ENCODE measurements at regions not wholly inside any gene's neighbourhood (a gene's known extent, or its start where the extent isn't known, plus 50 kb on each side); places are given as distances from the start of the nearest gene placed in this dataset.

DNA sequence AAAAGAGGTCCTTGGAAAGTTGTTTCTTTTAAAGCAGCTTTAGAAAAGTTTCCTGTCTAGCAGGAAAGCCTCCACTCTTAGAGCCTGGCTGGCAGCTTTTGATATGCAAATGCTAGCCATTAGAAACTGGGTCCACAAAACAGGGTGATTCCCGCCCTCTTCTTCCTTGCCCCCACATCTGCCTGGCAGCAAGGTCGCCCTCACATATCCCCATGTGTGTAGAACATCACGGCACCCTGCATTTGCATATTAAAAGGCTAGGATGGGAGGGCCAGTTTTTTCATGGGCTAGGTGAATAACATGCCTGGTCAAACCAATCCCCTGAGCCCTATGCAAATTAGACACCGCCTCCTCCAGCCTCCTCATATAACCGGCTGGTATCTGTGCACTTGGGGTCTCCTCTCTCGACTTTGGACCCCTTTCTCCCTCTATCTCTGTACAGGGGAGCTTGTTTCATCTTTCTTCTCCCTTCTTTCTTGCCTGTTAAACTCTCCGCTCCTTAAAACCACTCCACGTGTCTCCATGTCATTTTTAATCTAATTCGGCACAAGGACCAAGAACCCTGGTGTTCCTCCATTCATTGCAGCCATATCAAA, 426.8 kb upstream of the CTNND2 start:
- H3K4me3 Mint-ChIP-seq = 0 out of 2 replicates have a peak overlapping the region, but pooled peaks have one; percentile 0
- peak overlapping the region; percentile 94 for H3K27ac Mint-ChIP-seq
- POLR2A ChIA-PET = no interaction called here
- CTCF ChIA-PET = interaction anchor here (0.7 kb wide), 1 partner anchor 38 kb away, joined by 3 read pairs; no protein-coding TSS in a partner anchor
- peaks cover 28% of the 10 kb centered on the region for H3K36me3 Mint-ChIP-seq
- peak; percentile 92 for ATAC-seq
- peaks cover 74% of the 10 kb centered on the region for H3K4me1 Mint-ChIP-seq
- peak; percentile 71 for DNase-seq (ENCODE audit: low spot score)
- H3K27me3 Mint-ChIP-seq (ENCODE audit: low read depth) = no peaks in the 10 kb centered on the region; the same call in 1 of the 2 replicates
- H3K9me3 Mint-ChIP-seq = peaks cover 24% of the 10 kb centered on the region
- TF ChIP-seq ESRRA (CRISPR knock-in tag; IDR thresholded peaks at IDR 0.05; ENCODE audit: borderline replicate concordance) (no peak), NFE2L1 (CRISPR knock-in tag; IDR thresholded peaks at IDR 0.05) (0 out of 2 replicates have a peak, but pooled peaks have one; percentile 27), JUN (CRISPR knock-in tag; IDR thresholded peaks at IDR 0.05) (no peak), ZNF263 (CRISPR knock-in tag; IDR thresholded peaks at IDR 0.05; ENCODE audit: low read depth) (no peak), AFF4 (CRISPR knock-in tag; IDR thresholded peaks at IDR 0.05; ENCODE audit: borderline replicate concordance) (no peak), SOX15 (CRISPR knock-in tag; IDR thresholded peaks at IDR 0.05) (no peak), ZNF423 (CRISPR knock-in tag; IDR thresholded peaks at IDR 0.05) (no peak), HMGA2 (CRISPR knock-in tag; IDR thresholded peaks at IDR 0.05) (no peak), SP1 (CRISPR knock-in tag; conservative IDR thresholded peaks at IDR 0.05) (peak; percentile 68), ETV6 (CRISPR knock-in tag; IDR thresholded peaks at IDR 0.05) (peak; percentile 80)
- TF ChIP-seq, protein P1, sequence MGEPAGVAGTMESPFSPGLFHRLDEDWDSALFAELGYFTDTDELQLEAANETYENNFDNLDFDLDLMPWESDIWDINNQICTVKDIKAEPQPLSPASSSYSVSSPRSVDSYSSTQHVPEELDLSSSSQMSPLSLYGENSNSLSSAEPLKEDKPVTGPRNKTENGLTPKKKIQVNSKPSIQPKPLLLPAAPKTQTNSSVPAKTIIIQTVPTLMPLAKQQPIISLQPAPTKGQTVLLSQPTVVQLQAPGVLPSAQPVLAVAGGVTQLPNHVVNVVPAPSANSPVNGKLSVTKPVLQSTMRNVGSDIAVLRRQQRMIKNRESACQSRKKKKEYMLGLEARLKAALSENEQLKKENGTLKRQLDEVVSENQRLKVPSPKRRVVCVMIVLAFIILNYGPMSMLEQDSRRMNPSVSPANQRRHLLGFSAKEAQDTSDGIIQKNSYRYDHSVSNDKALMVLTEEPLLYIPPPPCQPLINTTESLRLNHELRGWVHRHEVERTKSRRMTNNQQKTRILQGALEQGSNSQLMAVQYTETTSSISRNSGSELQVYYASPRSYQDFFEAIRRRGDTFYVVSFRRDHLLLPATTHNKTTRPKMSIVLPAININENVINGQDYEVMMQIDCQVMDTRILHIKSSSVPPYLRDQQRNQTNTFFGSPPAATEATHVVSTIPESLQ (CRISPR knock-in tag; IDR thresholded peaks at IDR 0.05) = no peak
- TF ChIP-seq, protein P2, sequence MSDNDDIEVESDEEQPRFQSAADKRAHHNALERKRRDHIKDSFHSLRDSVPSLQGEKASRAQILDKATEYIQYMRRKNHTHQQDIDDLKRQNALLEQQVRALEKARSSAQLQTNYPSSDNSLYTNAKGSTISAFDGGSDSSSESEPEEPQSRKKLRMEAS (CRISPR knock-in tag; IDR thresholded peaks at IDR 0.05) = peak; percentile 67; the same call in 1 of the 2 replicates
- TF ChIP-seq, protein P3, sequence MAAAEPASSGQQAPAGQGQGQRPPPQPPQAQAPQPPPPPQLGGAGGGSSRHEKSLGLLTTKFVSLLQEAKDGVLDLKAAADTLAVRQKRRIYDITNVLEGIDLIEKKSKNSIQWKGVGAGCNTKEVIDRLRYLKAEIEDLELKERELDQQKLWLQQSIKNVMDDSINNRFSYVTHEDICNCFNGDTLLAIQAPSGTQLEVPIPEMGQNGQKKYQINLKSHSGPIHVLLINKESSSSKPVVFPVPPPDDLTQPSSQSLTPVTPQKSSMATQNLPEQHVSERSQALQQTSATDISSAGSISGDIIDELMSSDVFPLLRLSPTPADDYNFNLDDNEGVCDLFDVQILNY (CRISPR knock-in tag; IDR thresholded peaks at IDR 0.05) = peak; percentile 83
- TF ChIP-seq, protein P4, sequence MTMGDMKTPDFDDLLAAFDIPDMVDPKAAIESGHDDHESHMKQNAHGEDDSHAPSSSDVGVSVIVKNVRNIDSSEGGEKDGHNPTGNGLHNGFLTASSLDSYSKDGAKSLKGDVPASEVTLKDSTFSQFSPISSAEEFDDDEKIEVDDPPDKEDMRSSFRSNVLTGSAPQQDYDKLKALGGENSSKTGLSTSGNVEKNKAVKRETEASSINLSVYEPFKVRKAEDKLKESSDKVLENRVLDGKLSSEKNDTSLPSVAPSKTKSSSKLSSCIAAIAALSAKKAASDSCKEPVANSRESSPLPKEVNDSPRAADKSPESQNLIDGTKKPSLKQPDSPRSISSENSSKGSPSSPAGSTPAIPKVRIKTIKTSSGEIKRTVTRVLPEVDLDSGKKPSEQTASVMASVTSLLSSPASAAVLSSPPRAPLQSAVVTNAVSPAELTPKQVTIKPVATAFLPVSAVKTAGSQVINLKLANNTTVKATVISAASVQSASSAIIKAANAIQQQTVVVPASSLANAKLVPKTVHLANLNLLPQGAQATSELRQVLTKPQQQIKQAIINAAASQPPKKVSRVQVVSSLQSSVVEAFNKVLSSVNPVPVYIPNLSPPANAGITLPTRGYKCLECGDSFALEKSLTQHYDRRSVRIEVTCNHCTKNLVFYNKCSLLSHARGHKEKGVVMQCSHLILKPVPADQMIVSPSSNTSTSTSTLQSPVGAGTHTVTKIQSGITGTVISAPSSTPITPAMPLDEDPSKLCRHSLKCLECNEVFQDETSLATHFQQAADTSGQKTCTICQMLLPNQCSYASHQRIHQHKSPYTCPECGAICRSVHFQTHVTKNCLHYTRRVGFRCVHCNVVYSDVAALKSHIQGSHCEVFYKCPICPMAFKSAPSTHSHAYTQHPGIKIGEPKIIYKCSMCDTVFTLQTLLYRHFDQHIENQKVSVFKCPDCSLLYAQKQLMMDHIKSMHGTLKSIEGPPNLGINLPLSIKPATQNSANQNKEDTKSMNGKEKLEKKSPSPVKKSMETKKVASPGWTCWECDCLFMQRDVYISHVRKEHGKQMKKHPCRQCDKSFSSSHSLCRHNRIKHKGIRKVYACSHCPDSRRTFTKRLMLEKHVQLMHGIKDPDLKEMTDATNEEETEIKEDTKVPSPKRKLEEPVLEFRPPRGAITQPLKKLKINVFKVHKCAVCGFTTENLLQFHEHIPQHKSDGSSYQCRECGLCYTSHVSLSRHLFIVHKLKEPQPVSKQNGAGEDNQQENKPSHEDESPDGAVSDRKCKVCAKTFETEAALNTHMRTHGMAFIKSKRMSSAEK (CRISPR knock-in tag; IDR thresholded peaks at IDR 0.05; ENCODE audit: borderline replicate concordance) = no peak
- TF ChIP-seq, protein P5, sequence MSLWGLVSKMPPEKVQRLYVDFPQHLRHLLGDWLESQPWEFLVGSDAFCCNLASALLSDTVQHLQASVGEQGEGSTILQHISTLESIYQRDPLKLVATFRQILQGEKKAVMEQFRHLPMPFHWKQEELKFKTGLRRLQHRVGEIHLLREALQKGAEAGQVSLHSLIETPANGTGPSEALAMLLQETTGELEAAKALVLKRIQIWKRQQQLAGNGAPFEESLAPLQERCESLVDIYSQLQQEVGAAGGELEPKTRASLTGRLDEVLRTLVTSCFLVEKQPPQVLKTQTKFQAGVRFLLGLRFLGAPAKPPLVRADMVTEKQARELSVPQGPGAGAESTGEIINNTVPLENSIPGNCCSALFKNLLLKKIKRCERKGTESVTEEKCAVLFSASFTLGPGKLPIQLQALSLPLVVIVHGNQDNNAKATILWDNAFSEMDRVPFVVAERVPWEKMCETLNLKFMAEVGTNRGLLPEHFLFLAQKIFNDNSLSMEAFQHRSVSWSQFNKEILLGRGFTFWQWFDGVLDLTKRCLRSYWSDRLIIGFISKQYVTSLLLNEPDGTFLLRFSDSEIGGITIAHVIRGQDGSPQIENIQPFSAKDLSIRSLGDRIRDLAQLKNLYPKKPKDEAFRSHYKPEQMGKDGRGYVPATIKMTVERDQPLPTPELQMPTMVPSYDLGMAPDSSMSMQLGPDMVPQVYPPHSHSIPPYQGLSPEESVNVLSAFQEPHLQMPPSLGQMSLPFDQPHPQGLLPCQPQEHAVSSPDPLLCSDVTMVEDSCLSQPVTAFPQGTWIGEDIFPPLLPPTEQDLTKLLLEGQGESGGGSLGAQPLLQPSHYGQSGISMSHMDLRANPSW (CRISPR knock-in tag; conservative IDR thresholded peaks at IDR 0.05; ENCODE audit: low read depth) = no peak
- TF ChIP-seq, protein P6, sequence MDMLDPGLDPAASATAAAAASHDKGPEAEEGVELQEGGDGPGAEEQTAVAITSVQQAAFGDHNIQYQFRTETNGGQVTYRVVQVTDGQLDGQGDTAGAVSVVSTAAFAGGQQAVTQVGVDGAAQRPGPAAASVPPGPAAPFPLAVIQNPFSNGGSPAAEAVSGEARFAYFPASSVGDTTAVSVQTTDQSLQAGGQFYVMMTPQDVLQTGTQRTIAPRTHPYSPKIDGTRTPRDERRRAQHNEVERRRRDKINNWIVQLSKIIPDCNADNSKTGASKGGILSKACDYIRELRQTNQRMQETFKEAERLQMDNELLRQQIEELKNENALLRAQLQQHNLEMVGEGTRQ (CRISPR knock-in tag; IDR thresholded peaks at IDR 0.05) = 0 out of 2 replicates have a peak, but pooled peaks have one; percentile 20
- TF ChIP-seq, protein P7, sequence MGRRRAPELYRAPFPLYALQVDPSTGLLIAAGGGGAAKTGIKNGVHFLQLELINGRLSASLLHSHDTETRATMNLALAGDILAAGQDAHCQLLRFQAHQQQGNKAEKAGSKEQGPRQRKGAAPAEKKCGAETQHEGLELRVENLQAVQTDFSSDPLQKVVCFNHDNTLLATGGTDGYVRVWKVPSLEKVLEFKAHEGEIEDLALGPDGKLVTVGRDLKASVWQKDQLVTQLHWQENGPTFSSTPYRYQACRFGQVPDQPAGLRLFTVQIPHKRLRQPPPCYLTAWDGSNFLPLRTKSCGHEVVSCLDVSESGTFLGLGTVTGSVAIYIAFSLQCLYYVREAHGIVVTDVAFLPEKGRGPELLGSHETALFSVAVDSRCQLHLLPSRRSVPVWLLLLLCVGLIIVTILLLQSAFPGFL (CRISPR knock-in tag; IDR thresholded peaks at IDR 0.05; ENCODE audit: borderline replicate concordance) = no peak

Data from WTC11 (cell line).